NCI-H1417 treated with DMSO at 0.1 percent for 48 hours (cell line): ENCODE measurements at regions not wholly inside any gene's neighbourhood (a gene's known extent, or its start where the extent isn't known, plus 50 kb on each side); places are given as distances from the start of the nearest gene placed in this dataset.
A peak's percentile ranks its signal among the peaks of the same experiment; 100 is the strongest.
"Not testable (repeated sequence)": the region's sequence is repeated elsewhere in the genome, so short reads cannot be mapped to it uniquely, and the experiment has no call there.

ENCODE experiments used
- DNase-seq: peaks from one replicate; lab custom pipeline; 2025; lab: John Stamatoyannopoulos, UW

GRCh38 chr7:106562711-106563366 is 98.1 kb downstream of the CCDC71L start:
- DNase-seq: no peak

GRCh38 chr7:106561666-106562411 is 99.1 kb downstream of the CCDC71L start:
- no peak for DNase-seq

- no peak for DNase-seq
Measured at GRCh38 chr7:106561151-106561550, 99.8 kb downstream of the CCDC71L start.

- DNase-seq: no peak
Measured at GRCh38 chr7:106560482-106560881, 100.5 kb downstream of the CCDC71L start.

- not testable (repeated sequence) for DNase-seq
Measured at GRCh38 chr7:106556244-106556643, 104.7 kb downstream of the CCDC71L start.

GRCh38 chr7:106554623-106555022 is 106.3 kb downstream of the CCDC71L start:
- DNase-seq: not testable (repeated sequence)

- DNase-seq: no peak
Measured at GRCh38 chr7:106553446-106553836, 107.5 kb downstream of the CCDC71L start.

- no peak for DNase-seq
Measured at GRCh38 chr7:106552645-106553445, 108.1 kb downstream of the CCDC71L start.

- DNase-seq: no peak
Measured at GRCh38 chr7:106551936-106552335, 109.0 kb downstream of the CCDC71L start.

GRCh38 chr7:106548491-106548890 is 112.5 kb downstream of the CCDC71L start:
- no peak for DNase-seq

- DNase-seq: no peak
Measured at GRCh38 chr7:106545275-106545674, 115.7 kb downstream of the CCDC71L start.

- DNase-seq: no peak
Measured at GRCh38 chr7:106543221-106543757, 117.7 kb downstream of the CCDC71L start.

- peak; percentile 16 for DNase-seq
Measured at GRCh38 chr7:106542550-106543220, 118.3 kb downstream of the CCDC71L start.

- no peak for DNase-seq
Measured at GRCh38 chr7:106538638-106539037, 122.3 kb downstream of the CCDC71L start.

- DNase-seq: no peak
Measured at GRCh38 chr7:106537119-106537518, 123.8 kb downstream of the CCDC71L start.

GRCh38 chr7:106536079-106536478 is 124.9 kb downstream of the CCDC71L start:
- DNase-seq: no peak

- DNase-seq: no peak
Measured at GRCh38 chr7:106535234-106535932, 125.6 kb downstream of the CCDC71L start.

- DNase-seq: no peak
Measured at GRCh38 chr7:106534271-106534846, 126.6 kb downstream of the CCDC71L start.

- not testable (repeated sequence) for DNase-seq
Measured at GRCh38 chr7:106530183-106530582, 130.8 kb downstream of the CCDC71L start.

GRCh38 chr7:106526617-106527016 is 134.3 kb downstream of the CCDC71L start:
- DNase-seq: not testable (repeated sequence)

- DNase-seq: no peak
Measured at GRCh38 chr7:106524690-106525059, 136.3 kb downstream of the CCDC71L start.
